GM21423 (cell line): ENCODE measurements at regions not wholly inside any gene's neighbourhood (a gene's known extent, or its start where the extent isn't known, plus 50 kb on each side); places are given as distances from the start of the nearest gene placed in this dataset.
A peak's percentile ranks its signal among the peaks of the same experiment; 100 is the strongest.
"Not testable (repeated sequence)": the region's sequence is repeated elsewhere in the genome, so short reads cannot be mapped to it uniquely, and the experiment has no call there.

Source experiments
- ATAC-seq: cut with Tn5 transposase; IDR thresholded peaks from one replicate; pipeline ENCODE4 v1.9.1; 2021; ENCODE audit warnings: mild to moderate bottlenecking, moderate library complexity; ENCODE audit not compliant: unreplicated experiment

DNA sequence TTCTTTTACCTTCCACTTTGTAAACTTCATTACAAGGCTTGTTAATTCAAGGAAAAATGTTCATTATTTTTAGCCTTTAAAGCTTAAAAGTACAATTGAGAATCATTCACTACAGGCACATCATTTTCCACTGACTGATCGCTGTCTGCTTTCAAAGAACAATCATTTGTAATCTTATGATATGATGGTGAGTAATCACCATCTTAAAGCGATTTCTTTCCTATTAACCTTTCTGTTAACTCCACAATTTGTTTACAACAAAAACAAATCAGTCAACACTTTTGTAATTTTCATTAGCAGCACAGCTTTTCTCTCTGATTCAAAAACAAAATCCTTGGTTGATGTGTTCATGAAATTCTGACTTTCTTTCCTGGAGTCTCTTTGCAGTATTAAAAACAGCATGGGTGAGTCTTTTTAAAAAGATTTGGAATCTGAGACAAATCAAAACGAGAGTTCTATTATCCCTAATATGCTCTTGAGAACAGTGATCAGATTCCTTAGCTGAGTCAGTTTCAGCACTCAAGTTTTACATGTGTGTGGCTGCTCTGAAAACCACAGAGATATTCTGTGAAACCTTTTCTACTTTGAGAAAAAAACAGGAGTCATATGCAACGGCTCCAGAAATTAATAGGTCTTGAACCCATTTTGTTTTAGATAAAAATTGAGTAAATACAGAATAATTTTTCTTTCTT lies 145.8 kb upstream of the TMPRSS15 start:
- ATAC-seq = no peak

- ATAC-seq = no peak
Observed at GRCh38 chr21:18550361-18550760, 146.8 kb upstream of the TMPRSS15 start.

DNA sequence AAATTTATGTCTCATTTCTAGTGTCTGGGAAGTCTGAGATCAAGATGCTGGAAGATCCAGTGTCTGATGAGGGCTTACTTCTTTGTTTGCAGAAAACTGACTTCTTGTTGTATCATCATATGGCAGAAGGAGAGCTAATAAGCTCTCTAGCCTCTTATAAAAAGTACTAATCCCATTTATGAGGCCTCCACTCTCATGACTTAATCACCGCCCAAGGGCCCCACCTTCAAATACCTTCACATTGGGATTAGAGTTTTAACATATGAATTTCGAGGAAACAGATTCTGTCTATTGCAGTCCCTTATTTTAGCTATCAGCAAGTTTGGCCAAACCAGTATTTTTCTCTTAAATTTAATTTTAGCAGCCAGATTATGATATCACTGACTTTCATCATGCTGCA lies 150.2 kb upstream of the TMPRSS15 start:
- no peak for ATAC-seq

DNA sequence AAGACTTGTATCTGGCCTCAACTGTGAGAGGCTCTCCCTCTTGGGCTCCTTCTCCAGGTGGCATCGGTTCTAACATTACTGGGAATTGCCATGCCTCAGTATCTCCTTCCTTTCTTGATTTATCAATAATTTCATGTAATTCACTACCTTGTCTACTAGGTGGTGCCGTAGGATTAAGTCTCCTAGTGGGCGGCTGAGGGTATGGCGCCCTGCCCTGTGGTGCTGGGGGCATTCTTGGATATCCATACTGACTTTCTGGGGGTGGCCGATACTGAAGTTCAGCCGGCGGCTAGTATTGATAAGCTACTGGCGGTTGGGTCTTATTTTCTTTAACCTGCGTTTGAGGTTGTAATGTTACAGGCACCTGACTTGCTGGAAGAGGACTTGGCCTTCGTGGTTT lies 164.2 kb upstream of the TMPRSS15 start:
- not testable (repeated sequence) for ATAC-seq

DNA sequence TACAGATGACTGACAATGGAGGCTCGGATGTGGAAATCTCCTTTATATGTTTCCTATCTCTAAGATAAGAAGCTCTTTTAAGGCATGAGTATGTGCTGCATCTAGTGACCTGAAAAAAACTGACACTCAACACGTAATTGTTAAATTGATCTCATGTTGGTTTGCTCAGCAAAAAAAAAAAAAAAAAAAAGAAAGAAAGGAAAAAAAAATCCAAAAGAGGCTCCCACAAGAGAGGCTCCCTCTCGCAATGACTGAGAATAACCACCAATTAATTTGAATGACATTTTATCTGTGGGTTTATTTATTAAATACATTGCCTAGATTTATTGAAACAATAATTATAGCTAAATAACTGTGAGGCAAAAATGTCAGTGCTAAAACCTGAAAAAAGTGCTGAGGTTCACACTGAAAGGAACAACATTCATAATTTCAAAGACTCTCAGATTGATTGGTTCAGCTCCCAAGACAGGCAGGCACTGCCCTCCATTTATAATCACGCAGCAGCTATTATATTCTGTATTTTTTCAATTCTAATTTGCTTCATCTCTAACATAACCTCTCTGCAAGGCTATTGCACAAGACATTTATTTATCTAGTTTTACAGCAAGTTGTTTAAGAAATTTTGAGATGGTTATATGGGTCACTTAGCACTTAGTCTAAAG lies 184.5 kb upstream of the TMPRSS15 start:
- no peak for ATAC-seq

DNA sequence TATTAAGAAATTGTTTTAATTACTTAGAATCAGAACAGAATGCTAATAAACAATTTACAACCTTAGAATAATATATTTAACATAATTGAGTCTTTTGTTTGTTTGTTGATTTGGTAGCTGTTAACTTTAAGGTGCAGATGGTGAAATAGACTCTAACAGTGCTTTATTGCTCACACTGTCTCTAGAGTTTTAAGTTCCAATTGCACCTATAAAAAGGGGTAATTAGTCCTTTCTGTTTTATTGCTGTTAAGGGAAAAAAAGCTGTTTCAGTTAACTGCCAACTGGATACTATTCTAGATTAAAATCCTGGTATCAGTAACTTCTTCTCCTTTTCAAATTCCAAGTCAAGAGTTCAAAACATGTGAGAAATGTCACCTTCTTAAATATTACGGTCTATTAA lies 197.6 kb upstream of the TMPRSS15 start:
- no peak for ATAC-seq

GRCh38 chr21:18602711-18603110 lies 199.1 kb upstream of the TMPRSS15 start:
- ATAC-seq = no peak

DNA sequence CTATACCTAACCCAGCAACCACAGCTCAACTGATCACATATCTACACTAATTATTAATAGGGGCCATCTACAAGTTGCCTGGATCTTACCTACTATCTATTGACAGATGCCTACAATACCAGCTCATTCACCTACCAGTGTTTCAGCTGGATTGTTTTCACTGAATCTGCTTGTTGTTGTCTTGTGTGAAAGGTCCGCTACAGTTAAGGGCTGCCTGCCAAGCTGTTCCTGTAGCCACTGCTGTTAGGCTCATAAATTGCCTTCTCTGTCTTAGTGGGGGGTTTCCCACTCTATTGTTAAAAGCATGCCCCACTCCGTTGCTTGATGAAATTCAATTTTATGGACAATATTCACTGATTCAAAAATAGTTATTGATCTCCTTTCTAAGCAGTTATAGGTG lies 199.7 kb upstream of the TMPRSS15 start:
- no peak for ATAC-seq

DNA sequence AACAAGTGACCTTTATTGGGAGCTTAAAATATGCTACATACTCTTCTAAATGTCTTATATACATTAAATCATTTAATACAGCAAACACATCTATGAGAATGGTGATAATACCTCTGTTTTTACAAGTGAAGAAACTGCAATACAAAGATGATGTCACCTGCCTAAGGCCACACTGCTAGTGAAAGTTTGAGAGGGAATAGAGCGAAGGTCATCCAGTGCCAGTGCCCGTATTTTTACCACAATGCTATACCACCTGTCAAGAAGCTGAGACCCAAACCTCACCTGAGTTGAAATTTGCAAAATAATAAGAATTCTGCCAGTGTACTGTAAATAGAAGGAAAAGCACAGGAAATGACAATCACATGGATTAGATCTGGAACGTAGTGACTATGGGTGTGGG lies 200.4 kb upstream of the TMPRSS15 start:
- ATAC-seq = no peak

DNA sequence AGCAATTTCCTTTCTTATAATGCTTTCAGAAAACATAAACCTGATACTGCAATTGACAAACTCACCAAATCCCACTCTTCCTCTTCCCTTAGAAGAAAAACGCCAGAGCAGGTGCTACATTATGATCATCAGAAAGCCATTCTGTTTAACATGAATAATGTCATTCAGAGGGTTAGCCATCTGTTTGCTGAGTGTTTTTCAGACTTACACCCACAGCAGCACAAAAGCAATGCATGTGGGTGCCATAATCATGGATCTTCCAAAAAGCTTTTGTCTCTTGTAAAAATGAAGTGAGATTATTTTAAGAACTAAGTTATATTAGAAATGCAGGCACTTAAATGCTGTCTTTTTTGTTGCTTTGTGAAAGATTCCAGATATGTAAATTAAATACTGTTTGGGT lies 204.6 kb upstream of the TMPRSS15 start:
- no peak for ATAC-seq

DNA sequence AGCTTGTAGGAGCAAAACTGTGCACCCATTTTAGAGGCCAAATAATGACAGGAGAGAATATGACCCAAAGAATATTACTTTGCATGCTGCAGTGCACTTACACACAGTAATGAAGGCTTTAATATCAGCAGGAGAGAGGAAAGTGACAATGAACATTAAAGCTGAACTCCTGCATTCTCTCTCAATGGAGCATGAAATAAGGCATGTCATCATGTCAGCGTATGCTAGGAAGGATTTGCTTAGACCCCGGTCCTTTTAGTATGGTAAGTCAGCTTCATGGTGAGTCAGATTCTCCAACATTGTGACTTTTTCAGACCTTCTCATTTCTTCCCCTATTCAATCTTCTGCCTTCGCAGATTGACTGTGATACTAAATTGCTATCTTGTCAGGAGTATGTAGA lies 210.7 kb upstream of the TMPRSS15 start:
- ATAC-seq = no peak

DNA sequence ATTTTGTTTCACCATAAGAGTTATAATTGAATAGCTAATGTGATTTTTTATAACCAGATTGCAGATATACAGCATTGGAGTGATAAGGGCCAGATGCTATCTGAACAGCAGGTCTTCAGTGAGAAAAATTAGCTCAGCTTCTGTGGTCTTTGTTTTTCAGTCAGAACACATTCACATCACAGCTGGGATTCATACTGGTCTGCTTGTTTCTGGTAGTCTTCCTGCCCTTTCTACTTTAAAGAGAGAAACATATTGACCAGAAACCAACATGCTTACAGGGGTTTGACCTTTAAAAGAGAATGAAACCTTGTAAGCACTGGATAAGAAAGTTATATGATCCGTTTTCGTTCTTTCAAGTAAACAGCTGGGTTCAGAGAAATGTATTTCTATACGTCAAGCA lies 213.7 kb upstream of the TMPRSS15 start:
- ATAC-seq = no peak

- ATAC-seq = no peak
Observed at GRCh38 chr21:18620436-18620835, 216.9 kb upstream of the TMPRSS15 start.

GRCh38 chr21:18622383-18622782 lies 218.8 kb upstream of the TMPRSS15 start:
- no peak for ATAC-seq

DNA sequence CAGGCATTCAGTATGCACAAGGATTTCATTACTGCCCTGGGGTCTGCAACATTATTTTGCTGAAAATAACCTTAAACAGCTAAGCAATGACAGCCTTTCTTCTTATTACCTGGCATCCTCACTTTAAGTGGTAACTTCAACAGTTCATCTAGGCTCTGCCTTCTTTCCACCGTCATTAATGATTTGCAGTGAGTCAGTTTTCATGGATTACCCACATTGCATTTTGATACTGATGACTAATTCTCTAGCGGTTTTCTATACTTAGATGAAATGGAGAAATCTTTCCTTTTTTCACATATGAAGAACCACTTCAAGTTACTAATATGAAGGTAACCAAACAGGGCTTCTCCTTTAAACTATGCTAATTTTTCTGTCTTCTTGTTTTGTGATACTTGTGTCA lies 226.9 kb upstream of the TMPRSS15 start:
- no peak for ATAC-seq

- ATAC-seq = no peak
Observed at GRCh38 chr21:18636897-18637296, 233.3 kb upstream of the TMPRSS15 start.

DNA sequence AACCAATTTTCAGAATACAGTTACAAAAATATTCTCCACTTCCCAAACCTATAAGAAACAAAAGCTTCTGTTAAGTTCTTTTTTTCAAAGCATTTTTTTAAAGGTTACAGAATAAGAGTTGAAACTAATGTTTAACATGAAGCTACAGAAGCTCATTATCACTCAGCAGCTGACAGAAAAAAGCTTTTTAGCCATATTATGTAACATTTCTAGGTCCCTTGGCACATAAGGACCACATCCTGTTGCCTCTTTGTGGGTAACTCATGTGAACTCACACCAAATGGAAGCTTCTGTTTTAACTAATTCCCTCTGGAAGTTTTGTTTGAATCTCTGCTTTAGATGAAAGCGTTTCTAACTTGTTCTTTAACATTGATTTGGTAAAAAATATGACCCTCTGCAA lies 242.5 kb upstream of the TMPRSS15 start:
- peak; percentile 74 for ATAC-seq

GRCh38 chr21:18655931-18656330 lies 252.3 kb upstream of the TMPRSS15 start:
- no peak for ATAC-seq

DNA sequence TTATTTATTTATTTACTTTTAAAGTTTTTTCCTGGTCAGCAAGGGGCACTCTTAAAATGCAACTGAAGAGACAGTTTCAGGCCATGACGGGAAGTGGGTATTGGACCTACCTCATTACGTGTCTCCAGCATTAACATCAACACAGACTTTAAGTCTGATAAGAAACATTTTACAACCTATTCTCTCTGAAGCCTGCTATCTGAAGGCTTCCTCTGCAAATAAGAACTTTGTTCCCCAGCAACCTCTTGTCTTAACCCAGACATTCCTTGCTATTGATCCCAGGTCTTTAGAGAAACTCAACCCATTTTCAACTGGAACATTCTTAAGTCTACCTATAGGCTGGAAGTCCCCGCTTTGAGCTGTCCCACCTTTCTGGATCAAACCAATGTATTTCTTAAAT lies 258.3 kb upstream of the TMPRSS15 start:
- no peak for ATAC-seq

DNA sequence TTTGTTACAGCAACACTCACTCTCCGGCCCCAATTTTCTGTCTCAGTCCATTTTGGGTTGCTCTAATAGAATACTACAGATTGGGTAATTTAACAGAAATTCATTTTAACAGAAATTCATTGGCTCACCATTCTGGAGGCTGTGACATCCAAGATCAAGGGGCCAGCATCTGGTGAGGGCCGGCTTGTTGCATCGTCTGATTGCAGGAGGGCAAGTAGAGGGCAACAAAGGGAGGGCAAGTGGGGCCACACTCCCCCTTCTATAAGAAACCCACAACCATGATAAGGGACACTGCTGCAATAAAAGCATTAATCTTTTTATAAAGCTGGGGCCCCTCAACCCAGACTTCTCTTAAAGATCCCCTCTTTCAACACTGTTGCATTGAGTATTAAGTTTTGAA lies 260.1 kb upstream of the TMPRSS15 start:
- no peak for ATAC-seq

DNA sequence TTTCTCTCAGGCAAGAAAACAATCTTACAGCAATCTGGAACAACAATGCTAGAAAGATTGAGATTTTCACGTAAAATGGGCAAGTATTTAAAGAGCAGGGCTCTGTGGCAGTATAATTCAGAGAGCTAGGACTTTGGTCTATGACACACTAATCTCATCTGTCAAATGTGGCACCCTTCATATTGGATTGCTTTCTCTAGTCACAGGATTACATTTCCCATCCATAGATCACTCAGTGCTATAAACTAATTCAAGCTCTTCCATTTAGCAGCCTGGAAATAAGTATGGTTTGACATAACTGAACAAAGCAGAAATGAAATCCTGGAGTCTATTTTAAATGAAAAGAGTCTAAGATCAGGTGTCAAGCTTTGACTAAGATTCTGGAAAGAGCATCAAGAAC lies 263.1 kb upstream of the TMPRSS15 start:
- no peak for ATAC-seq

- no peak for ATAC-seq
Observed at GRCh38 chr21:18673789-18674188, 270.2 kb upstream of the TMPRSS15 start.

GRCh38 chr21:18677632-18678031 lies 274.0 kb upstream of the TMPRSS15 start:
- no peak for ATAC-seq
